ENCODE measurements at regions not wholly inside any gene's neighbourhood (a gene's known extent, or its start where the extent isn't known, plus 50 kb on each side); places are given as distances from the start of the nearest gene placed in this dataset.

DNA sequence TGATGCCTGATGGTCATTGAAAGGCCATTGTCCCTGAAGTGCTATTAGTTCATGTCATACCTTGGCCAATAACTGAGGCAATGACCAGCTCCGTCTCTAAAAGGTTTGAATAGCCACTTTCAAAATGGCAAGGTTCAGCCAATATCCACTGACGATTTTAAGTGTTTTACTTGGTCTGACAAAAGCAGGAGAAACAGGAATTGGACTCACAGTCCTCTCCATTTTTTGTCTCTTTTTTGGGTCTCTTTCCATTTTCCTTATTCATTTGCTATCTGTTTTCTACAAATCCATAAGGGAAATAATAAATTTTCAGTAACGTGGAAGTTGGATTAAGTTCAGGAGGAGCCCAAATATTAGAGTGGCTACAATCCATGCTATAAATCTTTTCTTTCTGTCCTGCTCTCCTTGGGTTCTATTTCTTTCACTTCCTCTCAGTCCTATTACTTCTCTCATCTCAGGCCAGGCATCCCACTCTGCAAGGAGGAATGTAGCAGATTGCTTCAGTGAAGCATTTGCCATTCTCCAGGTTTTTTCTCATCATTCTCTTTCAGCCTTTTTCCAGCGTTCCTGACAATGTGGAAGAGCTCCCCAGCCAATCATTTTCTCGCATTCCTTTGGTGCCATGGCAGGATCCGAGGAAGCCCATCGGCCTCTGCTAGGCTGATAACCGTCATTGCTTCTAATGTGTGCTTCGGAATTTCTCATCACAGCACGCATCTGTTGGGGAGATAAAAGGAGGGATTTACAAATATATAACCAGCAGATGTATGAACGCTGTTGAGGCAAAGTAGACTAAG, 414.5 kb downstream of the ADGRL2 start:
- in situ Hi-C loops (cut with HindIII; ENCODE audit: low pct_unique_long_range_greater_than_20kb, low sequenced_read_pairs) = no loop called here
- no peak for DNase-seq (ENCODE audit: low read depth)

DNA sequence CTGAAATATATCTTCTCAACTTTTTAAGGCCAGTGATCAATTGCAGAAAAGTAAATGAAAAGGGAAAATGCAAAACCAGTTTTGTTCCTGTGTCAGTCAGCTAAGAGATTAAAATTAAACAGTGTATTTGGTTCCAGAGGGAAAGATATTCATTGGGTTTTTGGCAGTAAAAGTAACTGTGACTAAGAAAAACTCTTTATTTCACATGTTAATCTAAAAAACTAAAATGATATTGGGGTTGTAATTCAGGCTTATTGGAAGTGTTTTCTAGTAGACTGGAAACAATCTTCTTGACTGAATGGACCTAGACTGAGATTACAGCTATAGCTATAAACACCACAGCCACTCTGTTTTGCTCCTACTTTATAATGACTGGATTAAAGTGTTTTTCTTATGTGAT, 413.9 kb downstream of the ADGRL2 start:
- in situ Hi-C loops (cut with HindIII; ENCODE audit: low pct_unique_long_range_greater_than_20kb, low sequenced_read_pairs) = no loop called here
- DNase-seq (ENCODE audit: low read depth) = no peak

DNA sequence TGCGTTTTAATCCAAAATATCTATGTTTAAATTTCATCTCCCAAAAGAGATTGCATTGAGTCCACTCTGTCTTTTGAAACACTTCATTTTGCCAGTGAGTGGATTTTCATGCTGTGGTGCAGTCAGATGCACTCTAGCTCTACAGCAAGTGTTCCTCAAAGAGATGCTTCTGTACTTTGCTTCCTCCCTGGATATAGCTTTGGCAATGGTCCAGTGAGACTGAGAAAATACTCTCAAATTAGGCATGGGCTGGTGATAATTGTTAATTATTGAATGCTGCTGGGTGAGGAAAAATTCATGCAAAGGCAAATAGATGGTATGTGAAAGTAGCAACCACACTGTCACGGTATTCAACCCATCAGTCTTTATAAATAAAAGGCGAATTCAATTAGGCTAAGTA, 396.9 kb downstream of the ADGRL2 start:
- in situ Hi-C loops (cut with HindIII; ENCODE audit: low pct_unique_long_range_greater_than_20kb, low sequenced_read_pairs) = no loop called here
- no peak for DNase-seq (ENCODE audit: low read depth)

DNA sequence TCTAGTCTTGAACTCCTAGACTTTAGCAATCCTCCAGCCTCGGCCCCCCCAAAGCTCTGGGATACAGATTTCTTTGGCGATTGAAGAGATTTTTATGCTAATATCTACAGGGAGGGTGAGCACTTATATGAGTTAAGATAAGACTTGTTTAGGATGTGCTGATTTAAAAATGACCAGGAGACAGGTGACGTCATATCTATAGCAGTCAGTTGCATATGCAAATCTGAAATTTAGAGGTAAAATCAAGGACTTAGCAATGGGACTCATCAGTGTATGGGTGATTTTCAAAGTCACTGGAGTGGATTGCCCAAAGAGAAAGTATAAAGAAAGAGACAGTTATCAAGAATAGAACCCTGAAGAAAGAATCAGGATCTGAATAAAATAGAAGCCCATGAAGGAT, 394.5 kb downstream of the ADGRL2 start:
- DNase-seq (ENCODE audit: low read depth) = no peak
- in situ Hi-C loops (cut with HindIII; ENCODE audit: low pct_unique_long_range_greater_than_20kb, low sequenced_read_pairs) = no loop called here

DNA sequence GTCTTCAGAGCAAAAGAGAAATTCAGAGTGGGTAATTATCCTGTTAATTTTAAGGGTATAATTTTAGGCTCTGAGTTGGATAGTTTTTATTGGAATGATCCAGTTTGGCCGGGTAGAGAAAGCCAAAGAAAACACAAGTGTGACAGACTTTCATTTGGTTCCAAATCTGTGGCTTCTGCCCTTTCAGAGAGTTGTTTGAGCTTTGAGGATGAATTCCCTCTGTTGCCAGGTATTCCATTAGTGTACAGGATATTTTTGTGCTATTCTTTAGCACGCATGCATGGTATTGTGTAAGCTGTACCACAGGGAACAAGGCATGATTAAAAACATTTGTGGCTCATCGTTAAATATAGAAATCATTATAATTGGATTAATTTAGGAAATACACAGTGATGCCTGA, 384.4 kb downstream of the ADGRL2 start:
- DNase-seq (ENCODE audit: low read depth) = no peak
- in situ Hi-C loops (cut with HindIII; ENCODE audit: low pct_unique_long_range_greater_than_20kb, low sequenced_read_pairs) = no loop called here

DNA sequence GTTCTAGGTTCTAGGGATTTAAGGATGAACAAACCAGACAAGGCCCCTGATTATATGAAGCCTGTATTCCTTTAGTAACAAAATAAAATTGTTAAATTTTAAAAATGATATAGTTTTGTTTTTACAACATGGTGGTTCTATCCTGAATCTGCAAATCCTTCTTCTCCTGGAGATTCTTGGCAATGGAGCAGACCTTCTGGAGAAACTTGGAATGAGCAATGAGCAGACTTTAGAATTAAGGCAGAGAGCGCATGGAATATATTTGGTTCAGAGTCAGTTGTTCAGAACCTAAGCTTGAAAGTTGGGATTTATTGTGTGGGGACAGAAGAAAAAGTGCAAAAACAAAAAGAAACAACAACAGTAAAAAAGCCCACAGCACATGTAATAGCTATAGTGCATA, 381.1 kb downstream of the ADGRL2 start:
- no peak for DNase-seq (ENCODE audit: low read depth)
- in situ Hi-C loops (cut with HindIII; ENCODE audit: low pct_unique_long_range_greater_than_20kb, low sequenced_read_pairs) = no loop called here

DNA sequence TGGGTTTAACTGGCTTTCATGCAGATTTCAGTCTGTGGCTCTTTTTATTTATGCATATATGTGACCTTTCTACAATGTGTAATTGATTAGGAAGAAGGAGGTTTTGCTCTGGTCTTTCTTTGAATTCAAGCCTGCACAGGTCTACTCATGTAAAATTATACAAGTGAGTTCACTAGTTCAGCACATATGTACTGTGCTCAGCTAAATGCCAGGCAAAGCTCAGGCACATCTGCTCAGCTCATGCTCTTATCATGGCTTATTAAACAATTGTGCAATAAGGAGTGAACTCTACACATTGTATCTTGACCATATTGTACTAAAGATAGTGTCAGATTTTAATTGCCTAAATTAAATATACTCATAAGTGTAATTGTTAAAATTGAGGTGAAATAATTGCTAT, 378.4 kb downstream of the ADGRL2 start:
- in situ Hi-C loops (cut with HindIII; ENCODE audit: low pct_unique_long_range_greater_than_20kb, low sequenced_read_pairs) = no loop called here
- no peak for DNase-seq (ENCODE audit: low read depth)

DNA sequence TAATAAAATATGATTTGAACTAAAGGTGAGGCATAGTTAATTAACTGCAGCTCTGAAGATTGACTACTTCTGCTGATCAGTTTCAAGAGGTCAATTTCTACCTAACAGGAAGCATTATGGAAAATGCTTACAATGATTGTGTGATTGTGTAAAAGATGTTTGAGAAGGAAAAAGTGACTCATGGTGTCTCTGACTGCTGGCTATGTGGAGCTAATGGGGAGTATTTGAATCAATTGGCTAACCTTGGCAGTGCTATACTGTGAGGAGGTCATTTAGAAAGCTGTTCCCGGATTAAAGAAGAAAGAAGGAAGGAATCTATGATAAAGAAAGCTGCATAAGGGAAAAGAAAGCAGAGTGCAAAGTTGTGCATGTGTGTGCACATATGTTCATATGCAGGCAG, 376.5 kb downstream of the ADGRL2 start:
- DNase-seq (ENCODE audit: low read depth) = no peak

DNA sequence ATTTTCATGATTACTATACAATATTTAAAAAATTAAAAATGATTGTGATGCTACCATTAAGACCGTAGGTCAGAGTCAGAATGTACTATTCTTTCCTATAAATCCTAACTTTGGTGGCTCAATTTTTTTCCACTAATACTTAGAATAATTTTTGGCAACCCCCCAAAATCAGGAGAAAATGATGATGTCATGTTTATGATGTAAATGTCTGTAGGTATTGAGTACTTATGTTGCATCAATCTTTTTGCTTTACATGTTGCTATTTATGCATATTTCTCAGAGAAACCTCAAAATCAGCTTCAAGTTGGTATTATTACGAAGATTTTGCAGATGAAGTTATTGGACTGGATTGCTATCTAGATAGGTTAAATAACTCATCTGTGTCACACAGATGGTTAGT, 371.2 kb downstream of the ADGRL2 start:
- in situ Hi-C loops (cut with HindIII; ENCODE audit: low pct_unique_long_range_greater_than_20kb, low sequenced_read_pairs) = no loop called here

More for the DNA sequence above, 376.5 kb downstream of the ADGRL2 start:
- in situ Hi-C loops (cut with HindIII; ENCODE audit: low pct_unique_long_range_greater_than_20kb, low sequenced_read_pairs) = no loop called here

DNA sequence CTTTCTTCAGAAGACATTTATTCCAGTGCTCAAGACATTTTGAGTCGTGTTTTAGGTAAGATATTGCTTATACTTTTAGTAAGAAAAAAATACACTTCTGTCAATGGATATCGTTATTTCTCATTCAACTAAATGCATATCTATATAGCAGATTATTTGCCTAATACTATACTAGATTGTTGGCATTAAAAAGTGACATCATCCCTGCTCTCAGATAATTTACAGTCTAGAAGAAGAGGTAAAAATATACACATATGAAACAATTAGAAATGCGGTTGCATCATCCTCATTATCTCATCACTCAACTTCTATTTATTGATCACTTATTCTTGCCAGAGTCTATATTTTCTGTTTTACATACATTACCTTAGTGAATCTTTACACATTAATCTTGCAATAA, 367.7 kb downstream of the ADGRL2 start:
- in situ Hi-C loops (cut with HindIII; ENCODE audit: low pct_unique_long_range_greater_than_20kb, low sequenced_read_pairs) = no loop called here
- no peak for DNase-seq (ENCODE audit: low read depth)

More for the DNA sequence above, 371.2 kb downstream of the ADGRL2 start:
- DNase-seq (ENCODE audit: low read depth) = no peak

DNA sequence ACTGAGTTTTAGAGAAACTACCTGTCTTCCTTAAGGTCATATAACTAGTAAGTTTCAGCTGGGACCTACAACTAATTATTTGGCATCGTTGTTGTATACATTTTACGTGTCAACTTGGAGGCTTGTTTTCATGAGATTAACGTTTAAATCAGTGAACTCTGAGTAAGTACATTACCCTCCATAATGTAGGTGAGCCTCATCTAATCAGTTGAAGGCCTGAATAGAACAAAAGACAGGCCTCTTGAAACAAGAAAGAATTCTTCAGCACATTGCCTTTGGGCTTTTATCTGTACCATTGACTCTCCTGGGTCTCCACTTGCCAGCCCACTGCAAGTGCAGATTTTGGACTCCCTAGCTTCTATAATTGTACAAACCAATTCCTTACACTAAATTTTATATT, 364.6 kb downstream of the ADGRL2 start:
- no peak for DNase-seq (ENCODE audit: low read depth)
- in situ Hi-C loops (cut with HindIII; ENCODE audit: low pct_unique_long_range_greater_than_20kb, low sequenced_read_pairs) = no loop called here

DNA sequence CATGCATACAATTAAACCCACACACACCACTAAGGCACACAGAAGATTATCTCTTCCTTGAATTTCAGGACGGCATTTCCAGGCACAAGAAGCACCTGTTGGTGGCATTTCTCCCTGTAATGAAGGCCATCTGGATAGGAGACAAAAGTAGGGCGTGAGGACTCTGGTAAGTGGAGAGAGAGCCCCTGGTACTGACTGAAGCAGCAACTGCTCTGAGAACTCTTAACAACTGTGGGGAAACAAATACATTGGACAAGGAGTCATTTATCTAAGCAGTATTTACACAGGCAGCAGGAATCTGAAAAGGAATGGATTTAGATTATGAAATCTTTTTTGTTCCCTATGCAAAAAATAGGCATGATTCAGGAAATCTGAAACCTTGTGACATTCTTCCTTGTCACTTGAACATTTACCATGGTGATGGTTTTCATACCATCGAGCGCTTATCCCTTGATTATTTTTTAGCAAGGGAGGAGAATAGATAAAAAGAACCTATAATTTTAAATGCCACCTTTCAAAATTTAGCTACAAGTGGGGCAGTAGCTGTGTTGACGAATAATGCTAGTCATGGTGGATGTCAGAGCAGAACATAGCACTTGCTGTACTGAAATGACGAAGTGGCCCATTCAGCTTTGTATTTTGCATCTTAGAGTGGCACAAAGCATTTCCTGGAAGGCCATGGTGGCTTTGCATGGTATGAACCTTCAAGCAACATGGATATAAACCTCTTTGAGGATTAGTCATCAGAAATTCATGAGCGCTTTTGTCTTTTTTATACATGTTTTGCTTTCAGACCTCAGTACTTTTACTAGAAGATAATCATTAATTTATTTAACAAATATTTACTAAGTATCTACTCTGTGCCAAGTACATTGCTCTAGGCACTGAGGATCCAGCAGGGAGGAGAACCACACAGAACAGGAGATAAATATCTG, 362.0 kb downstream of the ADGRL2 start:
- in situ Hi-C loops (cut with HindIII; ENCODE audit: low pct_unique_long_range_greater_than_20kb, low sequenced_read_pairs) = no loop called here
- DNase-seq (ENCODE audit: low read depth) = peak; percentile 66

DNA sequence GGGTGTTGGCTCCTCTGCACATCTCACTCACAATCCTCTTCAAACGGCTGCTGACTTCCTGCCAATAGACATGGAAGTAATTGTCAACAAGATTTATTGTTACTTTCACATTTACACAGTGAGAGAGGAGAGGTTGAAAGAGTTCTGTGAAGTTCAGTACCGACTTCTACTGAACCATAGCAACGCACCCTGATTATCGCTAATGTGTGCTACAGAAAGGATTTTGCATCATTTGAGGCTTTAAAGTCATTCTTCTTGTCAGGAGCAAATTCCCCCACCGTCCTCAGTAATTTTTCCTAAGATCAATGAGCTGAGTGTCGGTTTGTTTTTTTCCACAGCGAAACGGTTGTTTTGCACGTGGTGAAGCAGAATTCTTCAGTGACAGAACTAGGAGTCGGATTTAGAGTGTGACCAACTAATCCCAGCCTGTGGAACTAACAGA, 361.0 kb downstream of the ADGRL2 start:
- in situ Hi-C loops (cut with HindIII; ENCODE audit: low pct_unique_long_range_greater_than_20kb, low sequenced_read_pairs) = no loop called here
- DNase-seq (ENCODE audit: low read depth) = peak; percentile 63

DNA sequence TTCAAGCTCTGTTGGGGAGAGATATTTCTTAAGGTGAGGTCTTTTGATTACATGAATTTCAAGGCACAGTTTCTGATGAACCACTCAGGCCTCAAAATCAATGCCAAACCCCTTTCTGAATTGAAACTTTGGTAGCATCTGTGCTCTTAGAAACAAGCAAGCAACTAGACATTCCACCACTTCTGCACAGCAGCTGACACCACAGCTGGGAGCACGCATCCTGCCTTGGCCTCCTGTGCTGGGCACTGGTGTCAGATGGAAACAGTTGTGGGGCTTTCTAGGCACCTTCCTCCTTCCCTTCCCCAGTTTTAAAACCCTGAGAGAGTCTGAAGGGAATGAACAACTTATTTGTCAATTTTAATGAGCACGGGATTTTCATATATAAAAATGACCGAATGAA, 360.2 kb downstream of the ADGRL2 start:
- no peak for DNase-seq (ENCODE audit: low read depth)
- in situ Hi-C loops (cut with HindIII; ENCODE audit: low pct_unique_long_range_greater_than_20kb, low sequenced_read_pairs) = no loop called here

DNA sequence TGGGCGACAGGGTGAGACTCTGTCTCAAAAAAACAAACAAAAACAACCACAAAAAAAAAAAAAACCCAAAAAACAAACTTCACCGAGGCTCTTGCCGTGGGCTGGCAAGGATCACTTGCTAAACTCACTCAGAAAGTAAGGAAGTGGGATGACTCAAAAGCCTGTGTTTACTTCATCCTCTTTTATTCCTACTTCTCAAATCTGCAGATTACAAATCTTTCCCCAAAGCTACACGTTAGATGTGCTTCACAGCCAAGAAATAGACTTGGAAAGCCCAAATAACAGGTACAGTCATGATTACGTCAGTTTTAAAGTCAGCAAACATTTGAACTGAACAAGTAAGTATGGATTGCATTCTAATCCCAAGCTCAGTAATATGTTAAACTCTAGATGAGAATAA, 359.3 kb downstream of the ADGRL2 start:
- no peak for DNase-seq (ENCODE audit: low read depth)
- in situ Hi-C loops (cut with HindIII; ENCODE audit: low pct_unique_long_range_greater_than_20kb, low sequenced_read_pairs) = no loop called here

DNA sequence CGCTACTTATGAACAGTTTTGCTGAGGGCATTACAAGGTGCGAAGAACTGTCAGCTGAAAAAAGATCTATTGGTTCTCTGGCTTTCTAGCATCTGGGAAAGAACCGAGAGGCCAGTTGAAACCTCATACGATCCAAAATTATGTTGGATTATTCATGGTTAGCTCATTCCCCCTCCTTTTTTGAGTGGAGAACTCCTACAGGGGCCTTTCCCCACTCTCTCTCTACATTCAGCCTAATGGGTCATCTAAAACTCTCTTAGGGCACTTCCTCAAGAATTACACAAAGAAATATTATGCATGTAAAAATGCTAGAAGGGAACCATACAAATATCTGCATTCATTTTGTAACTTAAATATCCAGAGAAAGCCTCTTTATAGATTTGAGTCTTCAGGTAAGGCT, 358.2 kb downstream of the ADGRL2 start:
- in situ Hi-C loops (cut with HindIII; ENCODE audit: low pct_unique_long_range_greater_than_20kb, low sequenced_read_pairs) = no loop called here

DNA sequence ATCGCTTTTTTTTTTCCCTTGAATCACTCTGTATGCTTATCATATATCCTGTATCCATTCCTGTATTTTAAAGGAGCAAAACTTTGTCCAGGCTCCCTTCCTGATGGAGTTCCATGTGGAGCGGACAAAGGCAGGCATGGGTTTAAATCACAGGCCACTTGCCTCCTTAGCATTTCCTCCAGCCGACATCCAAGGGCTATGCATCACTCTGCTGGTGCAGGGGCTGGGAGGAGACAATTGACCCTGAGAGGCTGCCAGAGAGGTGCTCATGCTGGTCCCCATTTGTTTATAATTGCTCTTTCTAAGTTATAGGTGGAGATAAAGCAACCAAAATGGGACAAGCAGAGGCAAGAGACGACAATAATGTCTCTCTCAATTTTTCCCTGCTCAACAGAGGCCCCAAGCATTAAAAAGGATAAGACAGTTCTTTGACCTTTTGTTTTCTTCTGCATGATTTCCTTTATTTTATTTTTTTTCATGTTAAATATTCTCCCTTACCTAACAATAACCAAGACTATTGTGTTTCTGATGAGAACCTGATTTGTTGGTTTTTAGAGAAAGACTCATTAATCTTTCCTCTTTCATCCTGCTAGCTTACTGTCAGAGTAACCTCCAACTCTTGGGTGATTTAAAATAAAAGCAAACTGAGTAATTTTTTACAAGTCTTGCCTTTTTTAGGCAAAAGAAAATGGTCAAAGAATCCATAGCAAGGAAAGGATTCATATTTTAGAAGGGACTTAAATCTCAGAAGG, 353.7 kb downstream of the ADGRL2 start:
- DNase-seq (ENCODE audit: low read depth) = no peak
- in situ Hi-C loops (cut with HindIII; ENCODE audit: low pct_unique_long_range_greater_than_20kb, low sequenced_read_pairs) = no loop called here

More for the DNA sequence above, 358.2 kb downstream of the ADGRL2 start:
- DNase-seq (ENCODE audit: low read depth) = no peak

DNA sequence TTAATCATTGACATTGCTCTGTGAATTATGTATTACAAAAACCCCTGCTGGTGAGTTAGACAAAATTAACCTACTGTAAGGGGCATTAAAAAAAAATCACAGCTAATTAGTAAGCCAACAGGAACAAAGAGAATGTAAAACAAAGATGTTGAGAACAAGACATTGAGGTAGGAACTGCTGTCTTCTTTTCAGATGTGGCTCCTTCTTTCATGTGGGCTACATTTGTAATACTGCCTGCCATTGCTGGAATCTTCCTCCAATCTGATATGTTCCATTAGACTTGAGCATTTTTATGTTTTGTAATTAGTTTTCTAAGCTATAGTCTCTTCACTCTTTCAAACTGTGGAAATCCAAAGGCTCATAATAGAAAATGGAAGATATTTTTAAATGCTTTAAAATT, 353.0 kb downstream of the ADGRL2 start:
- in situ Hi-C loops (cut with HindIII; ENCODE audit: low pct_unique_long_range_greater_than_20kb, low sequenced_read_pairs) = no loop called here
- DNase-seq (ENCODE audit: low read depth) = no peak

DNA sequence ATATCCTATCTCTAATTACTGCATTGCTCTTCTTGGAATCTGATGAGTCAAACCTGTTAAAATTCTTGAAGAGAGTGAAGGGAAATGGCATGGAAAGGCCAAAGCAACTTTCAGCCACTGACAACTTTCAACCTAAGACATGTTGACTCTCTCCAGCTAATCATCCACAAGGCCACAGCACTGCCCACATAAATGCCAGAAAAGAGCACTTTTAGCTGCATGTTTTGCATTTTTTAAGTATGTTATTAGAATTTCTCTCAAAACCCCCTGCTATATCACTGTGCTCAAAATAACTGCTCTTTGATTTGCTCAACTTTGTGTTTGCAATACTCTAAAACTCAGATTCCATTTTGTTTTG, 352.5 kb downstream of the ADGRL2 start:
- peak; percentile 10 for DNase-seq (ENCODE audit: low read depth)
- in situ Hi-C loops (cut with HindIII; ENCODE audit: low pct_unique_long_range_greater_than_20kb, low sequenced_read_pairs) = no loop called here

All from Caki2 (cell line).